AG10803 (cell line): ENCODE measurements at regions not wholly inside any gene's neighbourhood (a gene's known extent, or its start where the extent isn't known, plus 50 kb on each side); places are given as distances from the start of the nearest gene placed in this dataset.

Experiments used
- DNase-seq: peaks from one replicate; pipeline ENCODE4 v3.0.0; 2010; ENCODE audit warnings: low read depth
- H3K4me3 ChIP-seq: 2 replicates; pipeline ENCODE4 v1.5.1; 2011; ENCODE audit warnings: mild to moderate bottlenecking, low read length, control low read depth
- CTCF ChIP-seq: conservative IDR thresholded peaks from 2 replicates; pipeline ENCODE4 v1.5.1; 2011; ENCODE audit warnings: mild to moderate bottlenecking, low read length, control low read depth, inconsistent platforms

- no peak overlapping the region for H3K4me3 ChIP-seq
- DNase-seq: no peak
- no peak for TF ChIP-seq CTCF
Observed at GRCh38 chr5:155313518-155313917, 300.0 kb downstream of the KIF4B start.

DNA sequence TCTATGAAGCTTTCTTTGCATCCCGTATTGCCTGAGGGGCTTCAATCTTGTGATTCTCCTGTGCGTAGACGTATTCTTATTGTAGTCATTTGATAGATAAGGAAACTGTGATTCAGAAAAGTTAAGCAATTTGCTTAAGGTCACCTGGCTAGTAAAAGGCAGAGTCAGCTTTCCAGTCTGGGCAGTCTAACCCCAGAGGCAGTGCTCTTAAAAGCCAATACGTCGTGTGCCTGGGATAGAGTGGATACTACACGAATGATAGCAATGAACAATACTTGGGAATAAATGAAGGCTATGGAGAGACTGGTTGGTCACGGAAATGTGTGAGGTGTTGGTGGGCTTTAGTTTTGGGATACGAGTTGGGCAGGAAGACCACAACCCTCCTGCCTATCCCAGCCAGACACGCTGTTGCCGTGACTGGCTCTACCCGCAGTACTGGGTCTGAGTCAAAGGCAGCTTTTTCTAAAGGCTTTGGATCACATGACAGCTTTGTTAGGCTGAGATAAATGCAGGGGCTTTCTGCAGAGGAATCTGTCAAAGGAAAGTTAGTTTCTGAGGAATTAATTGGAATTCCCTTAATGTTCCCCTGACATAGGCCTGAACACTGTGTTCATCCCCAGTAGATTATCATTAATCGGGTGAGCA is 302.6 kb downstream of the KIF4B start:
- TF ChIP-seq CTCF: no peak

DNA sequence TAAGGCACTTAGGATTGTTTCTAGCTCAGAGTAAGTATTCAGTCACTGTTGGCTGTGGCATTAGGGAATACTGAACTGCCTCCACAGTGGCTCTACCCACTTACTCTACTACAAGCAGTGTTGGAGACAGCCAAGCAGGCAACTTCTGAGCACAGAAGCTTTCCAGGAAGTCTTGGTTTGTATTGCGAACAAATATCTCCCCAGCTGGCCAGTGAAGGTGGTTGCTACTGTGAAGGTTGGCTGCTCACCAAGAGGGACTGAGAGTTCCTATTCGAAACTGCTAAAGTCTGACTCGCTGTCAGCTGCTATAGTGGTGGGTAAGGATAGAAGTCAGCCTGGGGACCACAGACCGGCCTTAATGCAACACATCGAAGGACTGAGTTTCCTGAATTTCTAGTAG is 319.1 kb downstream of the KIF4B start:
- H3K4me3 ChIP-seq: no peak overlapping the region
- DNase-seq: no peak
- TF ChIP-seq CTCF: no peak

More for the DNA sequence above, 302.6 kb downstream of the KIF4B start:
- no peak overlapping the region for H3K4me3 ChIP-seq
- no peak for DNase-seq

DNA sequence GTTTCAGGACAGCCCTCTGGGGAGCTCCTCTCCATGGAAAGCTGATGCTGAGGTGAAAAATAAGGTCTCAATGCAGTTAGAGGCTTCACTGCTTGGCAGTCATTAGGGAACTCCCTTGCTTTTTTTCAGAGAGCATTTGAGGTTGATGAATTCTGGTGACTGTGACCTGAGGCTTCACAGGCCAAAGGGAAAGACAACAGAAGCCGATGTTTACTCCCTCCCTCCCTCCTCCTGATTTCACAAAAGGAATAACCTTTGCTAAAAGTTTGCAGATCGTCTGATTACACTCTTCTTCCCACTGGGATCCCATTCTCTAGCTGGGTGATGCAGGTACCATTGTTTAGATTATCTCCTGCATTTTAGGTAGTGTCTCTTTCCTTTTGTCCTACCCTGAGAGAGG is 329.4 kb downstream of the KIF4B start:
- no peak overlapping the region for H3K4me3 ChIP-seq
- TF ChIP-seq CTCF: no peak
- no peak for DNase-seq

DNA sequence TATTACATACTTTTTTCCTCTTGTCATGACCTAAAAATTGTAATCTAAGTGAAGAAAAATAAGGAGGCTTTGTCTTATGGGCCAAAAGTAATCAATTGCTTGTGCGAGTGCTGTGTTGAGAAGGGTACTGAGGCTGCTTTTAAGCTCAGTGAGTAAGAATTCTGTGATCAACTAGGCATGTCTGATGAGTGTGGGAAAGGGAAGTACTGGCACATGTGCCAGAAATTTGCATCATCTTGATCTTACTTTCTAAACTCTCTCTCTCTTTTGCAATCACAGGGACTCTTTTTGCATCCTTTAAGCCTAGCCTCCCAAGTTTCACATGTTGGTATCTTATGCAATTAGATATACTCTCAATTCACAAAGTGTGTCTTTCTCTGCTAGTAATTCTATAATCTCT is 329.9 kb downstream of the KIF4B start:
- no peak for DNase-seq
- no peak overlapping the region for H3K4me3 ChIP-seq
- no peak for TF ChIP-seq CTCF

GRCh38 chr5:155353231-155353630 is 339.7 kb downstream of the KIF4B start:
- DNase-seq: no peak
- no peak for TF ChIP-seq CTCF
- no peak overlapping the region for H3K4me3 ChIP-seq

- no peak for DNase-seq
- TF ChIP-seq CTCF: no peak
- no peak overlapping the region for H3K4me3 ChIP-seq
Observed at GRCh38 chr5:155366096-155366495, 352.5 kb downstream of the KIF4B start.
